ENCODE measurements at regions not wholly inside any gene's neighbourhood (a gene's known extent, or its start where the extent isn't known, plus 50 kb on each side); places are given as distances from the start of the nearest gene placed in this dataset.

DNA sequence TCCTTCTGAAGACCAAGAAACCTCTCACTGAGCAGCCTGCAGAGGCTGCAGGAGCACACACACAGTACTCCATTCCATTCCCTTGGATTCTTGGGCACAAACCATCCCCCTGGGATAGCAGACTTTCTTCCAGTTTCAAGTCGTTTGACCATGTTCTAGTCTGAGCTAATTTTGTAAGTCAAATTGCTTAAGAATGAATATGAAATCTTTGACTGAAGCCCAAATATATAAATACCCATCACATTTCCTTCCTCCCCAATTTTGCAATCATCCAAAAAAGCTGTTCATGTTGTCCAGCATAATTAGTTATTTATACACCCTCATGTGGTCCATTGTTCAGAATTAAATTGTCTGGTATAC lies 231.2 kb upstream of the TPRG1 start:
- H3K36me3 ChIP-seq, result no peaks in the 10 kb centered on the region
- intact Hi-C loops (cut with DNase I; ENCODE audit: low total_unique reads) (loop anchor here (10.0 kb wide), 1 partner anchor 726 kb away; no protein-coding TSS in a partner anchor), in situ Hi-C loops (cut with MboI; ENCODE audit: low pct_ligation_motif_present in 1 of 4, low pct_unique_long_range_greater_than_20kb in 1 of 4, low sequenced_read_pairs in 3 of 4) (no loop called here)
- H3K9me3 ChIP-seq, result no peaks in the 10 kb centered on the region
- H3K4me3 ChIP-seq, result no peak overlapping the region
- H3K4me1 ChIP-seq, result no peaks in the 10 kb centered on the region
- no peak for DNase-seq
- TF ChIP-seq POLR2AphosphoS5 (IDR thresholded peaks at IDR 0.05) (peak in 1 of 3 donors; percentile 39), EP300 (IDR thresholded peaks at IDR 0.05; ENCODE audit: low read depth) (no peak), POLR2A (IDR thresholded peaks at IDR 0.05) (no peak)
- TF ChIP-seq, protein P1, sequence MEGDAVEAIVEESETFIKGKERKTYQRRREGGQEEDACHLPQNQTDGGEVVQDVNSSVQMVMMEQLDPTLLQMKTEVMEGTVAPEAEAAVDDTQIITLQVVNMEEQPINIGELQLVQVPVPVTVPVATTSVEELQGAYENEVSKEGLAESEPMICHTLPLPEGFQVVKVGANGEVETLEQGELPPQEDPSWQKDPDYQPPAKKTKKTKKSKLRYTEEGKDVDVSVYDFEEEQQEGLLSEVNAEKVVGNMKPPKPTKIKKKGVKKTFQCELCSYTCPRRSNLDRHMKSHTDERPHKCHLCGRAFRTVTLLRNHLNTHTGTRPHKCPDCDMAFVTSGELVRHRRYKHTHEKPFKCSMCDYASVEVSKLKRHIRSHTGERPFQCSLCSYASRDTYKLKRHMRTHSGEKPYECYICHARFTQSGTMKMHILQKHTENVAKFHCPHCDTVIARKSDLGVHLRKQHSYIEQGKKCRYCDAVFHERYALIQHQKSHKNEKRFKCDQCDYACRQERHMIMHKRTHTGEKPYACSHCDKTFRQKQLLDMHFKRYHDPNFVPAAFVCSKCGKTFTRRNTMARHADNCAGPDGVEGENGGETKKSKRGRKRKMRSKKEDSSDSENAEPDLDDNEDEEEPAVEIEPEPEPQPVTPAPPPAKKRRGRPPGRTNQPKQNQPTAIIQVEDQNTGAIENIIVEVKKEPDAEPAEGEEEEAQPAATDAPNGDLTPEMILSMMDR (IDR thresholded peaks at IDR 0.05), result no peak
- peak overlapping the region in 3 of 4 donors; percentile 19 to 56 (median 24) for H3K27ac ChIP-seq
- 34 to 43% methylated on average over 1 of the region's 1 CpG for WGBS, 2 donors (ENCODE audit: low coverage in 1 of 2)
- no peaks in the 10 kb centered on the region for H3K27me3 ChIP-seq

DNA sequence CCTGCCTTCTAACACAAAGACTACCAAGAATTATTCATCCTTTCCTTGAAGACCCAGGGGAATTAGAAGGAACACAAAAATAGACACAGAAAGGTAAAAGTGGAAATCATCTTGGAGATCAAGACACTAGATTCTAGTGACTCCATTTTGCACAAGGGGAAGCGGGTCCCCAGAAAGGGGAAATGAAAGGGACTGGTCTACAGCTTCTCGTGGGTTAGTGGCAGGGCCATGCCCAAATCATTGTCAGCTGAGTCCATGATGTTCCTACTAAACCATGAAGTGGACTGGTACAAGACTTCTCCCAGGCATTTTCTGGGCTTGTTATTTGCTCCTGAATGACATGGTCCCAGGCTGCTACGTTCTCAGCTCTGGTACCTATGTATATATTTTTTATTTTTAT lies 230.7 kb upstream of the TPRG1 start:
- in situ Hi-C loops (cut with MboI; ENCODE audit: low pct_ligation_motif_present in 1 of 4, low pct_unique_long_range_greater_than_20kb in 1 of 4, low sequenced_read_pairs in 3 of 4), result no loop called here
- no peaks in the 10 kb centered on the region for H3K4me1 ChIP-seq
- intact Hi-C loops (cut with DNase I; ENCODE audit: low total_unique reads), result loop anchor here (10.0 kb wide), 1 partner anchor 726 kb away; no protein-coding TSS in a partner anchor
- TF ChIP-seq POLR2A (IDR thresholded peaks at IDR 0.05), result no peak
- DNase-seq, result no peak
- H3K36me3 ChIP-seq, result no peaks in the 10 kb centered on the region
- WGBS, 2 donors (ENCODE audit: low coverage in 1 of 2), result 74 to 79% methylated on average over 3 of the region's 3 CpGs
- H3K27ac ChIP-seq, result peak overlapping the region in 3 of 4 donors; percentile 19 to 56 (median 24)
- no peaks in the 10 kb centered on the region for H3K27me3 ChIP-seq
- H3K9me3 ChIP-seq, result no peaks in the 10 kb centered on the region
- no peak overlapping the region for H3K4me3 ChIP-seq

DNA sequence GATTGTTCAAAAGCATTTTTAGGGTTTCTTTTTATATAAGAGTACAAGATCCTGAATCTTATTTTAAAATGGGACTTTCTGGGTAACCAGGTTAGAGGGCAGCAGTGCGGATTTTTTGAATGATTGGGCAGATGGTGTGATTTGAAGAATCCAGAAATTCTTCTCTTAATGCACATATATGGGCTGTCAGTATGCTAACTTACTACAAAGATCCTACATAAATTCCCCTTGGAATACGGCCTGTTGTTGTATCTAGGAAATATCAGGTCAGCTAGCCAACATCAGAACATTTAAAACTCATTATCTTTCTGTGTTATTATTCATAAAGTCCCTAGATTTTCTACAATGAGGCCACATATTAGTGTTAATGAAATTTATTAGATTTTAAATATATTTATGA lies 229.6 kb upstream of the TPRG1 start:
- no peak overlapping the region for H3K27ac ChIP-seq
- DNase-seq, result no peak
- TF ChIP-seq POLR2A (IDR thresholded peaks at IDR 0.05), result no peak
- peaks cover 0 to 8% (median 5%) of the 10 kb centered on the region in 4 donors for H3K4me1 ChIP-seq
- H3K27me3 ChIP-seq, result no peaks in the 10 kb centered on the region
- H3K4me3 ChIP-seq, result no peak overlapping the region
- in situ Hi-C loops (cut with MboI; ENCODE audit: low pct_ligation_motif_present in 1 of 4, low pct_unique_long_range_greater_than_20kb in 1 of 4, low sequenced_read_pairs in 3 of 4) (no loop called here), intact Hi-C loops (cut with DNase I; ENCODE audit: low total_unique reads) (loop anchor here (10.0 kb wide), 1 partner anchor 727 kb away; no protein-coding TSS in a partner anchor)
- WGBS, 2 donors (ENCODE audit: low coverage in 1 of 2), result 90% methylated on average over 1 to 2 of the region's 2 CpGs
- no peaks in the 10 kb centered on the region for H3K9me3 ChIP-seq
- no peaks in the 10 kb centered on the region for H3K36me3 ChIP-seq

DNA sequence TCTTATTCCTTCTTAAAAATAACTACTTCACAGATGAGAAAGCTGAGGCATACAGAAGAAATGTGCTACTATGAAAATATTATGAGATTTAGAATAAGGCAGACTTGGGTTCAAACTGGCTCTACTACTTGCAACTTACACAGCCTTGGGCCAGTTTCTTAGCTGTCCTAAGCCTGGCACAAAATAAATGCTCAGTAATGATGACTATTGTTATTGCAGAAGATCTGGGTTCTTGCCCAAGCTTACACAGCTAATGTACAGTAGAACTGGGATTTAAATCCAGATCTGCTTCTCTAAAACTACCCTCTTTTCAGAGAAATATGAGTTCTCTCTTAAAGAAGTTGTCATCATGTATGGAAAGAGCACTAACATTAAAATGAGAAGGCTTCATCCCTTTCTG lies 228.2 kb upstream of the TPRG1 start:
- Histone ChIP-seq H3K9me3 (no peaks in the 10 kb centered on the region), H3K4me3 (no peak overlapping the region), H3K36me3 (no peaks in the 10 kb centered on the region), H3K4me1 (peaks cover 0 to 19% (median 16%) of the 10 kb centered on the region in 4 donors), H3K27me3 (no peaks in the 10 kb centered on the region), H3K27ac (peak overlapping the region in 1 of 4 donors; percentile 24)
- TF ChIP-seq POLR2A (IDR thresholded peaks at IDR 0.05) (no peak), POLR2AphosphoS5 (IDR thresholded peaks at IDR 0.05) (no peak), EP300 (IDR thresholded peaks at IDR 0.05; ENCODE audit: low read depth) (no peak)
- TF ChIP-seq, protein P1 (IDR thresholded peaks at IDR 0.05), result no peak
- DNase-seq, result no peak
- in situ Hi-C loops (cut with MboI; ENCODE audit: low pct_ligation_motif_present in 1 of 4, low pct_unique_long_range_greater_than_20kb in 1 of 4, low sequenced_read_pairs in 3 of 4), result no loop called here
- intact Hi-C loops (cut with DNase I; ENCODE audit: low total_unique reads), result loop anchor here (10.0 kb wide), 1 partner anchor 729 kb away; no protein-coding TSS in a partner anchor

DNA sequence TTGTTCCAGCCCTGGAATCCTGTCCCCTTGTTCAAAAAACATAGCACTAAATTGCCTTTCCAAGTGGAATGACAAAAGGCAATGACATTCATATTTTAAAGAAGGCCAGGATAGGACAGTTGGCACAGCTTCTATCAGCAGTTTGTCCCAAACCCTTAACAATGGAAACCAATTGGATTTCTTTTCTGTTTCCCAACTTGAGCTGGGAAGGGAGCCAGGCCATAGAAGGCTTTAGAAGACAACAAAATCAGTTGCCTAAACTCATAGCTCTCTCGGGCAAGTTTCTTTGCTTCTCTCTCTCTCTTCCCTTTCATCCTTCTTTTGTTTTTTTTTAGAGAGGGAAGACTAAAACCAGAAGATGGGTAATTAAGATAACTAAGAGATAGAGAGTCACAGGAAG lies 227.7 kb upstream of the TPRG1 start:
- intact Hi-C loops (cut with DNase I; ENCODE audit: low total_unique reads), result loop anchor here (10.0 kb wide), 1 partner anchor 729 kb away; no protein-coding TSS in a partner anchor
- H3K27me3 ChIP-seq, result no peaks in the 10 kb centered on the region
- H3K27ac ChIP-seq, result peak overlapping the region in 2 of 4 donors; percentile 6 to 24
- no peak overlapping the region for H3K4me3 ChIP-seq
- in situ Hi-C loops (cut with MboI; ENCODE audit: low pct_ligation_motif_present in 1 of 4, low pct_unique_long_range_greater_than_20kb in 1 of 4, low sequenced_read_pairs in 3 of 4), result no loop called here
- H3K4me1 ChIP-seq, result peaks cover 4 to 24% (median 22%) of the 10 kb centered on the region in 4 donors
- no peaks in the 10 kb centered on the region for H3K36me3 ChIP-seq
- TF ChIP-seq POLR2A (IDR thresholded peaks at IDR 0.05), result no peak
- TF ChIP-seq, protein P1 (IDR thresholded peaks at IDR 0.05), result no peak
- TF ChIP-seq EP300 (IDR thresholded peaks at IDR 0.05; ENCODE audit: low read depth), result no peak
- TF ChIP-seq POLR2AphosphoS5 (IDR thresholded peaks at IDR 0.05), result no peak
- H3K9me3 ChIP-seq, result no peaks in the 10 kb centered on the region
- DNase-seq, result no peak
- 63 to 75% methylated on average over 1 of the region's 1 CpG for WGBS, 2 donors (ENCODE audit: low coverage in 1 of 2)
